Tibial nerve (tissue), 4 donors: ENCODE measurements at regions not wholly inside any gene's neighbourhood (a gene's known extent, or its start where the extent isn't known, plus 50 kb on each side); places are given as distances from the start of the nearest gene placed in this dataset.

Source experiments
- DNase-seq, 2 donors: peaks; one replicate each; pipeline ENCODE4 v3.0.0-alpha.2; 2019; ENCODE audit warnings: low spot score in 2 of 2
- H3K27ac ChIP-seq, 4 donors: fragments of 200-600 bp; sonication (generic) in 3 of 4; one replicate each; pipeline ENCODE4 v1.5.1; 2017 to 2019; ENCODE audit warnings: mild to moderate bottlenecking in 1 of 4
- H3K27me3 ChIP-seq, 2 donors: fragments of 200-600 bp; sonication (generic) in 1 of 2; one replicate each; pipeline versions ENCODE4 v1.5.1 to v1.6.0; 2017 to 2019
- H3K36me3 ChIP-seq, 3 donors: fragments of 200-600 bp; sonication (generic); one replicate each; pipeline ENCODE4 v1.5.1; 2018 to 2019
- H3K4me1 ChIP-seq, 4 donors: fragments of 200-600 bp; sonication (generic) in 3 of 4; one replicate each; pipeline ENCODE4 v1.5.1; 2017 to 2019
- H3K4me3 ChIP-seq, 4 donors: fragments of 200-600 bp; sonication (generic) in 3 of 4; one replicate each; pipeline ENCODE4 v1.5.1; 2017 to 2019; ENCODE audit warnings: mild to moderate bottlenecking in 1 of 4, moderate library complexity in 1 of 4
- H3K9me3 ChIP-seq, 4 donors: fragments of 200-600 bp; sonication (generic) in 3 of 4; one replicate each; pipeline ENCODE4 v1.5.1; 2017 to 2019
- EP300 ChIP-seq, 2 donors: sonication (generic); formaldehyde crosslinking; IDR thresholded peaks; one replicate each; pipeline ENCODE4 v1.6.1; 2017; ENCODE audit warnings: antibody characterized with exemption in 2 of 2, mild to moderate bottlenecking in 1 of 2
- POLR2A ChIP-seq, 2 donors: fragments of 450-650 bp; IDR thresholded peaks; one replicate each; pipeline ENCODE4 v1.6.1; 2017; ENCODE audit warnings: antibody characterized with exemption in 2 of 2, mild to moderate bottlenecking in 2 of 2, moderate library complexity in 2 of 2
- WGBS, 2 donors: methylation state at CpG; one replicate each; pipeline ENCODE4 v1.1.5; 2018; 5-methylcytosine and 5-hydroxymethylcytosine counted together
- TF ChIP-seq, protein P1 (sequence below), 5 experiments: fragments of 200-600 bp in 3 of 5; fragments of 450-650 bp in 2 of 5; sonication (generic) in 3 of 5; IDR thresholded peaks; one replicate each; pipeline ENCODE4 v1.5.1; 2016 to 2019; ENCODE audit warnings: antibody characterized with exemption in 5 of 5, mild to moderate bottlenecking in 3 of 5, moderate library complexity in 2 of 5

DNA sequence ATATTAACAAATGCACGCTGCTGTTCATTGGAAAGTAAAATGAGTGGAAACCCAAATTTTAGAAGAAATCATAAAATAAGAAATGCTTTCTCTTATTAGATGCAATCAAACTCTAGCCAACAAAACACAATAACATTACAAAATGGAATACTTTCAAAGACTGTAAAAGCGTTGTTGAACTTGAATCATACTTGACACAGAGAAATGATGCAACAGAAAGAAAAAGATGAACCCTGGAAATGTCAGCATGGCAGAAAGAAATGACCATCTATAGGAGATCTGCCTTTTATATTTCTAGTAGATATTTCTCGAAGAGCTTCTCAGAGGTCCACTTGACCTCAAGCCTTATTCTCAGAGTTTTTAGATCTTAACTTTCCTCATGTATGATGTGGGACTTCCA lies 170.6 kb upstream of the MEIS1 start:
- no peak for DNase-seq
- WGBS, 2 donors, result 78 to 85% methylated on average over 3 of the region's 3 CpGs
- Histone ChIP-seq H3K36me3 (no peaks in the 10 kb centered on the region), H3K27me3 (no peaks in the 10 kb centered on the region), H3K9me3 (peaks cover 0 to 5% (median 0%) of the 10 kb centered on the region in 4 donors), H3K27ac (no peak overlapping the region), H3K4me1 (no peaks in the 10 kb centered on the region), H3K4me3 (no peak overlapping the region)
- no peak for TF ChIP-seq EP300 (IDR thresholded peaks at IDR 0.05)
- TF ChIP-seq, protein P1, sequence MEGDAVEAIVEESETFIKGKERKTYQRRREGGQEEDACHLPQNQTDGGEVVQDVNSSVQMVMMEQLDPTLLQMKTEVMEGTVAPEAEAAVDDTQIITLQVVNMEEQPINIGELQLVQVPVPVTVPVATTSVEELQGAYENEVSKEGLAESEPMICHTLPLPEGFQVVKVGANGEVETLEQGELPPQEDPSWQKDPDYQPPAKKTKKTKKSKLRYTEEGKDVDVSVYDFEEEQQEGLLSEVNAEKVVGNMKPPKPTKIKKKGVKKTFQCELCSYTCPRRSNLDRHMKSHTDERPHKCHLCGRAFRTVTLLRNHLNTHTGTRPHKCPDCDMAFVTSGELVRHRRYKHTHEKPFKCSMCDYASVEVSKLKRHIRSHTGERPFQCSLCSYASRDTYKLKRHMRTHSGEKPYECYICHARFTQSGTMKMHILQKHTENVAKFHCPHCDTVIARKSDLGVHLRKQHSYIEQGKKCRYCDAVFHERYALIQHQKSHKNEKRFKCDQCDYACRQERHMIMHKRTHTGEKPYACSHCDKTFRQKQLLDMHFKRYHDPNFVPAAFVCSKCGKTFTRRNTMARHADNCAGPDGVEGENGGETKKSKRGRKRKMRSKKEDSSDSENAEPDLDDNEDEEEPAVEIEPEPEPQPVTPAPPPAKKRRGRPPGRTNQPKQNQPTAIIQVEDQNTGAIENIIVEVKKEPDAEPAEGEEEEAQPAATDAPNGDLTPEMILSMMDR (IDR thresholded peaks at IDR 0.05), result no peak
- no peak for TF ChIP-seq POLR2A (IDR thresholded peaks at IDR 0.05)

DNA sequence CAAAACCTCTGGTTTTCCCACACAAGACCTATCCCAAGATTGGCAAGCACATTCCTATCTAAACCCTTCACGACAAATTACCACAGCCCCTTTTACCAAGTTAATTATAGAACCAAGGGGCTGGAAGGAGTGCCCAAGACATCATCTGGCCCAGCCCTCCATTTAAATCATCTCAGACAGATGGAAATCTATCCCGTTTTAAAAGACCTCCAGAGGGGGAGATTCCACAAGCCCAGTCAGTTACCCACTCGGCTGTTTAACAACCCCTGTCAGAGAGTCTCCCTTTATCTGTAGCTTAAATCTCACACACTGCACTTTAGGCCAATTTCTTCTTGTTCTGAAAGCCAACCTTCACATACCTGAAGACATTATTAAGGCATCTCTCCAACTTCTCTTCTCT lies 179.1 kb upstream of the MEIS1 start:
- Histone ChIP-seq H3K27me3 (no peaks in the 10 kb centered on the region), H3K9me3 (peaks cover 0 to 13% (median 0%) of the 10 kb centered on the region in 4 donors), H3K27ac (no peak overlapping the region), H3K4me1 (no peaks in the 10 kb centered on the region), H3K4me3 (no peak overlapping the region), H3K36me3 (no peaks in the 10 kb centered on the region)
- no peak for DNase-seq
- 73 to 74% methylated on average over 3 of the region's 3 CpGs for WGBS, 2 donors
- no peak for TF ChIP-seq POLR2A (IDR thresholded peaks at IDR 0.05)
- TF ChIP-seq EP300 (IDR thresholded peaks at IDR 0.05), result no peak
- TF ChIP-seq, protein P1 (IDR thresholded peaks at IDR 0.05), result no peak

DNA sequence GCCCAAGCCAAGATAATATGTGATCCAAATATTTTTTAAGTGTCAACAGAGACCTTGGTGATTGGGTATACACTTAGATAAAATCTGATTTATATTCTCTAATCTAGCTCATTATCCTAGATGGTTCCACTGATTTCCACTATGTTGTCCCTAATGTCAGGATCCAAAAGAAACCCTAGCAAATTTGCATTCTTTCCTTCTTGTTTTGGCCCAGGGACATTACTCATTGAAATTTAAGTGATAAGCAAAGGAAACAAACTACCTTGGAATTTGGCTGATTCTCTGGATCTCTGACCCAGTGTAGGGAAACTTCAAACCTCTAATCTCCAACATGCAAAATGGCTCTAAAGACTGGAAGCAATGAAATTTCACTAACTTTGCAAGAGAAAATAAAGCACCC lies 179.8 kb upstream of the MEIS1 start:
- Histone ChIP-seq H3K4me1 (no peaks in the 10 kb centered on the region), H3K36me3 (no peaks in the 10 kb centered on the region), H3K9me3 (peaks cover 0 to 13% (median 0%) of the 10 kb centered on the region in 4 donors), H3K27me3 (no peaks in the 10 kb centered on the region), H3K27ac (no peak overlapping the region), H3K4me3 (no peak overlapping the region)
- no peak for TF ChIP-seq EP300 (IDR thresholded peaks at IDR 0.05)
- TF ChIP-seq, protein P1 (IDR thresholded peaks at IDR 0.05), result no peak
- no peak for TF ChIP-seq POLR2A (IDR thresholded peaks at IDR 0.05)
- no peak for DNase-seq

DNA sequence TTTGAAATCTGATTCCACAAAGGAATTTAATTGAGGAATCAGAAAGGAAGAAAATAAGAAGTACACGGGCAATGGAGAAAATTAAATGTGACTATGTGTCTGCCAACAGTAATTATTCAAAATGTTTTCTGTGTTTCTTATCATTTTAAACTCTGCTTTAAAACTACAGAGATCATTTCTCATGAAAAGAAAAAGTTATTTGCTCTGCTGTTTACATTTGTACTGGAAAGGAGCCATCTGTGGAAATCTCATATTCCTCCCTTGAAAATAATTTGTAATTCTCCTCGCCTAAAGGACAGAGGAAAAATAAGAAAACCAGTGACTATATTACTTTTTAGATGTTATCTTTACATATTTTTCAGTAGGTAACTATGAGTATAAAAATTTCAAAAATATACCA lies 181.9 kb upstream of the MEIS1 start:
- no peak for DNase-seq
- WGBS, 2 donors, result 45 to 46% methylated on average over 2 of the region's 2 CpGs
- no peaks in the 10 kb centered on the region for H3K36me3 ChIP-seq
- no peak overlapping the region for H3K27ac ChIP-seq
- TF ChIP-seq EP300 (IDR thresholded peaks at IDR 0.05) (no peak), POLR2A (IDR thresholded peaks at IDR 0.05) (no peak)
- TF ChIP-seq, protein P1 (IDR thresholded peaks at IDR 0.05), result no peak
- H3K4me1 ChIP-seq, result no peaks in the 10 kb centered on the region
- peaks cover 0 to 7% (median 0%) of the 10 kb centered on the region in 4 donors for H3K9me3 ChIP-seq
- H3K27me3 ChIP-seq, result no peaks in the 10 kb centered on the region
- no peak overlapping the region for H3K4me3 ChIP-seq

DNA sequence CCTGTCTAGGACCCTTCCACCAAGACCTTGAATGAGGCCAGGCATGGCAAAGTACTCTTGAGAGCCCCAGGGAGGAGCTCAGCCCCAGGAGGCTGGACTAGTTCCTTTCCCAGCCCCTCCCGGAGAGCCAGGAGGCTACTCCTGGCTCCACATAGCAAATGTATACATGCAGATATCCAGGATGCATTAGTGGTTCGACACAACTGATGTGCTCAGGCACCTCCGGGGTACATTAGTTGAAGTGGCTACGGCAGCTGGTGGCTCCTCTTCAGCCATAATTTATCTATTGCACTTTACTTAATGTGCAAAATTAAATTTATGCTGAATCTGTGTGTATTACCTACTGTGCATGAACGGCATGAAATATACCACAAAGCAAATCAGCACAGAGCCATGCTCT lies 182.8 kb upstream of the MEIS1 start:
- WGBS, 2 donors, result 64 to 78% methylated on average over 5 of the region's 5 CpGs
- no peak overlapping the region for H3K27ac ChIP-seq
- peaks cover 0 to 7% (median 0%) of the 10 kb centered on the region in 4 donors for H3K9me3 ChIP-seq

More for the DNA sequence above, 182.8 kb upstream of the MEIS1 start:
- H3K4me3 ChIP-seq, result no peak overlapping the region
- H3K27me3 ChIP-seq, result no peaks in the 10 kb centered on the region
- TF ChIP-seq POLR2A (IDR thresholded peaks at IDR 0.05) (no peak), EP300 (IDR thresholded peaks at IDR 0.05) (no peak)
- TF ChIP-seq, protein P1 (IDR thresholded peaks at IDR 0.05), result no peak
- no peaks in the 10 kb centered on the region for H3K4me1 ChIP-seq
- H3K36me3 ChIP-seq, result no peaks in the 10 kb centered on the region
- DNase-seq, result no peak
